ENCODE measurements at regions not wholly inside any gene's neighbourhood (a gene's known extent, or its start where the extent isn't known, plus 50 kb on each side); places are given as distances from the start of the nearest gene placed in this dataset.

- DNase-seq, result no peak
Measured at GRCh38 chr12:118611770-118612169, 235.4 kb downstream of the SUDS3 start.

DNA sequence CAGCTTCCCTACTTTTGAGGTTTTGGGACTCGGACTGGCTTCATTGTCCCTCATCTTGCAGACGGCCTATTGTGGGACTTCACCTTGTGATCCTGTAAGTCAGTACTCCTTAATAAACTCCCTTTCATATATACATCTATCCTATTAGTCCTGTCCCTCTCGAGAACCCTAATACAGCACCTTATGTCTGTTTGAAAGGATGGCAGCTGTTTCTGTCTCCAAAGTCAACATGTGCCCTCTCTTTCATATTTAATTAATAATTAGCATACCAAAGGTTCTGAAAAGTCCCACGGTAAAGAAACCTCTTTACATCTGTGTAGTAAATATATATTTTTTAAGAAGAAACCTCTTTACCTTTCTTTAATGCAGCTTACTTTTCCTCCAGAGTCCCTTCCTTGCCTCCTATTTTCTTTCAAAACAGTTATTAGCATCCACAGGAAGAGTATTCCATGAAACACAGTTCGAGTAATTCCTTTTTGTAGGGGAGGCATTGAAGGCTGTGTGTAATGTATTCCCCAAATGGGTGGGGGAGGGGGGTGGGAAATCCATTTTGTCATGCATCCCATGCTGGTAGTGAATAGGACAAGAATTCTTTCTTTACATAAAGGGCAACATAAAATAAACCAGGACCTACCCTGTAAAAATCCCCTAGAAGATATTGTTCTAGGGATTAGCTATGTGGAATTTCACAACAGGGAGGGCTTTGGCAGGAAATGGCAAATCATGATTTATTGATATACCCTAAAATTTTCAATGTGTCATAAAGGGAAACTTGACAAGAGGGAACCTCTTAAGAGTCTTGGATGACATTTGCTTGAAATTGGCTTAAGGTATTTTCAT, 241.5 kb downstream of the SUDS3 start:
- DNase-seq, result no peak

DNA sequence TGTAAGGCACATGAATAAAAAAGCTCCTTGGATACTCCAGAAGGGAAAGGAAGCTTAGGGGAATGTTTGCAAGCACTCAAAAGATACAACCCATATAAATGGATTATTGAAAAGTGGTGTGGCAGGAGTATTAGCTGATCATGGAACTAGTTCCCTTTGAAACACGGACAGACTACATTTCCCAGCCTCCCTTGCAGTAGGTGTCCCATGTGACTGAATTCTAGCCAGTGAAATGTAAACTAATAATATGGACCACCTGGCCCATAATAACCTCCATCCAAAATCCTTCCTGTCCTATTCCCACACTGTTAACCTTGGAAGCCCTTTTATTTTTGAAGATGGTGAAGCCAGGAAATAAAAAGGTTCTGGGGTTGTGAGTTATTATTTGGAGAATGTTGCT, 242.3 kb downstream of the SUDS3 start:
- DNase-seq, result no peak

DNA sequence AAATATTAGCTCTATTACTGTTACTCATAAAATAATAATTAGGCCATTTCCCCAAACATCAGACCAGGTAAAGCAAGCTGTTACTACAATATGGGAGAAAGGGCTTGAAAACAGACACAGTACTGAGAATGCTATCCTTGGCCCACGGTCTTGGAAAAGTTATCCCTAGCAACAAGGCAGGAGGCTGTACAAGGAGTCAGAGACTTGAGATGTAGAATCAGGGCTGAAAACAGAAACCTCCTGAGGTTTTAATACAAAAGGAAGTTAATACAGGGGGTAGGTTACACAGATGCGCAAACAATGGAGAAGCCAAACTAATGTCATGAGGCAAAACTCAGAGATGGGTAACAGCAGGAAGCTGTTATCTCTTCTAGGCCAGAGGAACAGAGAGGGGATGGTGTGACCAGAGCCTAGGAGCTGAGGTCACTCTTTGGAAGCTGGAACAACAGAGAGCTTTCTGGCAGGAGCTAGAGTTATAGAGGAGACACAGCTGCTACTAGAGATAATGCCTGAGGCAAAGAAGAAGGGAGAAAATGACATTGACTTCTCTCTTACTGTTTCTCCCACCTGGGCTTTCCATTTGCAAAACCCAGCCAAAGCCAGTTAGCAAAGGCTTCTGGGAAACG, 248.8 kb downstream of the SUDS3 start:
- no peak for DNase-seq

DNA sequence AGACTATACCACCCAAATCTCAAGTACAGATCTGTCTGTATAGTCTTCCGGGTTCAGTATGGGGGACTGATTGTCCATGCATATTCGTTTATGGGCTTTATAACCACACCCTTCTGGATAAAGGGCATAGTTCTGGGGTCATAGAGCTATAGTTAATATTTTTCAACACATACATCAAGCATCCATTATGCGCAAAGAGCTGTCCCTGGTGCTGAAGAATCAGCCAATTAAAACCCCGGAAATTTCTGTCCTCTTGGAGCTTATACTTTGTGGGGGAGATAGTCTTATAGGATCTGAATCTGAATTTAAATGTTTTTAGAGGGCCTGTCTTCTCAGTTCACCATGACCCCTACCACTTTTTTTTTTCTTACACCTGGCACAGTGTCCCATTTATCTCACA, 256.7 kb downstream of the SUDS3 start:
- no peak for DNase-seq

- DNase-seq, result no peak
Measured at GRCh38 chr12:118635276-118635675, 258.9 kb downstream of the SUDS3 start.

DNA sequence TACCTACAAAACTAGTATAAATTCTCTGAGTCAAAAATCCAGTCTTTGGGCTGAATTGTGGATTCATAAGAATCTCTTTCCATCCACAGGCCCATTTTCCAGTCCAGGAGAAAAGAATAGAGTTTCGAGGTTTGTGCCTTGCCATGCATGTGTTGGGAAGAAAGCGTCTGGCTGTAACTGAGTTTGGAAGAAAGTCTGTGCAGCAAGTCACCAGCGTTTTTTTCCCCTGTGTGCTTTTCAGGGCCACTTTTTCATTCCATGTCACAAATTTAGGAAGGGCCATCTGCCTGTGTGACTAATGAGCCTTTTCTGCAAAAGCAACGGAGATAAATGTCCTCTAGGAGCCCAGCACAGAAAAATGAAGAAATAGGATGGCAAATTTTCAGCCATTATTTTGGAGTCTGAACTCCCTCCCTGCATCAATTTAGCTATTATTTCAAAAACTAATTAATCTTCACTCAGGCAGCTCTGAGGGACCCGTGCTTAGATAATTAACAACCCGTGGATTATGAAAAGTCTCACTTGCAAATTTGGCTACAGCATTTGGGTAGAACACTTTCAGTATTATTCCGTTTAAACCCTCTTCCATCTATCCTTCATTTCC, 261.5 kb downstream of the SUDS3 start:
- DNase-seq, result no peak

DNA sequence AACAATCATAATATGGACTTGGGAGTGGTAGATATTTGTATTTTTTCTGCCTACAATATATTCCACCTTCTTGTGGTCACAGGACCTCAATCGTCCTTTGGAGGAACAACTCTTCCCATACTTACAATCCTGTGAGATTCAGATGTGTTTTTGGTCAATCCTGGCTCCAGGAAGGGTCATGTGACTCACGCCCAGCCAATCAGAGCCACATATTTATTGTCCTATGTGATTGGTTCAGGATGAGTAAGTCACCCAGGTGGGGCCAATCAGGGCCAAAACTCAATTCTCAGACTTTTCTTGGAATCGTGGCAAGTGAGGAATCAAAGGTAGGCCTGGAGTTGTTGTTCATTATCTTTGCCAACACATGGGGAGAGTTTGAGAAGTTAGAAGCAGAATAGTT, 264.9 kb downstream of the SUDS3 start:
- DNase-seq, result no peak

GRCh38 chr12:118645219-118645618, 268.9 kb downstream of the SUDS3 start:
- DNase-seq, result no peak

- no peak for DNase-seq
Measured at GRCh38 chr12:118649765-118650585, 273.6 kb downstream of the SUDS3 start.

DNA sequence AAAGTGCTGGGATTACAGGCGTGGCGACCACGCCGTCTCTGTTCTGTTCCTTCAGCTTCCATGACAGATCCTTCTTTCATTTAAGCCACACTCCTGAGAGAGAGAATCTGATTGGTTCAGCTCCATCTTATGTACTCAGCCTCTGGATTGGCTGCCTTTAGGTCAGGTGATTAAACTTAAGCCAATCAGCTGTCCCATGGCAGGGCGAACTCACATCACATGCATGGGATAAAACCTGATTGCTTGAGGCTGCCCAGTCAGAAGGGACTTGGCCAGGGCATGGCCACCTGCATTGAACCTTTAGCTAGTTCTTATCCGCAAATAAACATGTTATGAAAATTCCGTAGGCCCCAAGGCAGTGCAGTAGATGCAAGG, 274.2 kb downstream of the SUDS3 start:
- DNase-seq, result no peak

DNA sequence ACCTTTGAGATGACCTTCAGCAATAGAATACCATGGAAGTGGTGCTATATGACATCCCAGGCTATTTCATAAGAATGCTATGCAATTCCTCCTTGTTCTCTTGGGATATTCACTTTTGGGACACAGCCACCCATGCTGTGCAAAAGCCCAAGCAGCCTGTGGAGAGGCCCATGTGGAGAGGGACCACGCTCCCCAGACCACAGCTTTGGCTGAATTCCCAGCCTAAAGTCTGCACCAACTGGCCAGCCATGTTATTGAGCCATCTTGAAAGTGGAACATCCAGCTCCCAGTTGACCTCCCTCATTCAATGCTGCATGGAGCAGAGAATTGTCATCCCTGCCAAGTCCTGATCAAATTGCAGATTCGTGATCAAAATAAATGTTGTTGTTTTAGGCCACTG, 275.1 kb downstream of the SUDS3 start:
- no peak for DNase-seq

DNA sequence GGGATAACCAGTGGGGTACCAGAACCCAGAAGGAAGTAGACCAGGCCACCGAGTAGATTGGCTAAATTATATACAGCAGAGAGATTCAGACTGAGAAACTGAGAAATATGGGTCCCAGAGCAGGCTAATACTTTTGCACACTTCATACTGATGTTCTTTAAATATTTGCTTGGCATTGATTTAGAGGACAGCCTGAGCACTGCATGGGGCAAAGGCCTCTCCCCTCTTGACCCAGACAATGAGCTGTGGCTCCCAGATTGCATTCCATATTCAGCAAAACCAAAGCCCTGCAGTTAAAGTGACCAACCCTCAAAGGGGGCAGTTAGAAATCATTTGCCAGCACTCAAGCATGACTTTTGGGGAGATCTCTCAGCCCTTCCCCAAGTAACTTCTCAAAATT, 279.2 kb downstream of the SUDS3 start:
- no peak for DNase-seq

- no peak for DNase-seq
Measured at GRCh38 chr12:118680356-118680963, 300.9 kb upstream of the SRRM4 start.

DNA sequence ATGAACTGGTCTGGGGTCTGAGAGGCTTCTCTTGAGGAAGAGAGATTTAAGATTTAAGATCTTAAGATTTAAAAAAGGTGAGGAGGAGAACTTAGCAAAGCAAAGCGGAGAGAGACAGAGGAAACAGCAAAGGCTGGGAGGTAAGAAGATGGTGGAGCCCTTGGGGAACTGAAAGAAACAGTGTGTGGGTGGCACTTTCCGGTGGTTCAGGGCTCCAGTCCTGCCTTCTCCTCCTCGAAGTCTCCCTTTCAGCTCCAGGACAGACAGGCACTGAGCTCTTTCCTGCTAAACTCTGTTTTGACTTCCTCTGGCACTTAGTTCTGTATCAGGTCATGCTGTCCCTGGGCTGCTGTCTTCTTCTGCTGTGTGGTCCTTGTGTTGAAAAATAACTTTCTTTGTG, 298.7 kb upstream of the SRRM4 start:
- DNase-seq, result no peak

- DNase-seq, result no peak
Measured at GRCh38 chr12:118685983-118686607, 295.2 kb upstream of the SRRM4 start.

DNA sequence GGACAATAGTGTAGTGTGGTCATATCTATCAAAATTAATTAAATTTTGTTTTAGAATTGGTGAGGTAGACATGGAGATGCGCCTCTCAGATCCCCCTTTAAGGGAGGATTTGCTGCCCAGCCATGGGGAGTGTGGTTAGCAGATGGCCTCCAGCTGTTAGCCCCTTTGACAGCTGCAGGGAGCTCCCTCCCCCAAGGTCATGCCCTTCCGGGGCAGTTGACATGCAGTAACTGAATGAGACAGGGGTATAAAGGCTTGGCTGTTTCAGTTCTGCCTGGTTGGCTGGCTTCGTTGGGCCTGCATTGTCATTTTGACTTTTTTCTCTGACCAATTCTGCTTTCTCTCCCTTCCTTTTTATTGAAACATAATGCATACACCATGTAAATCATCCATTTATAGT, 291.5 kb upstream of the SRRM4 start:
- DNase-seq, result no peak

DNA sequence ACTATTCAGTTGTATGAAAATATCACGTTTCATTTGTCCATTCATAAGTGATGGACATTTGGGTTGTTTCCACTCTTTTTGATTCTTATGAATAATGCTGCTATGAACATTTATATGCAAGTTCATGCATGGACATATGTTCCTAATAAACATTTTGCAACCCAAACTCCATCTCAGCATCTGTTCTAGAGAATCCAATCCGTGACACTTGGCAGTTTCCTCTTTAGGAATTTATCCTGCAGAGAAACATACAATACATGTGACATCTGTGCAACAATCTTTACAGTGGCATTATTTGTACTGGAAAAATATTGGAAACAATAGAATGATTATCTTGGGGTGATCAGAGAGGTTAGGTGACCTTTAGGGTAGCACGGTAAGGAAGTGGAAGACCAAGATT, 290.8 kb upstream of the SRRM4 start:
- DNase-seq, result no peak

GRCh38 chr12:118694128-118694775, 287.1 kb upstream of the SRRM4 start:
- DNase-seq, result no peak

DNA sequence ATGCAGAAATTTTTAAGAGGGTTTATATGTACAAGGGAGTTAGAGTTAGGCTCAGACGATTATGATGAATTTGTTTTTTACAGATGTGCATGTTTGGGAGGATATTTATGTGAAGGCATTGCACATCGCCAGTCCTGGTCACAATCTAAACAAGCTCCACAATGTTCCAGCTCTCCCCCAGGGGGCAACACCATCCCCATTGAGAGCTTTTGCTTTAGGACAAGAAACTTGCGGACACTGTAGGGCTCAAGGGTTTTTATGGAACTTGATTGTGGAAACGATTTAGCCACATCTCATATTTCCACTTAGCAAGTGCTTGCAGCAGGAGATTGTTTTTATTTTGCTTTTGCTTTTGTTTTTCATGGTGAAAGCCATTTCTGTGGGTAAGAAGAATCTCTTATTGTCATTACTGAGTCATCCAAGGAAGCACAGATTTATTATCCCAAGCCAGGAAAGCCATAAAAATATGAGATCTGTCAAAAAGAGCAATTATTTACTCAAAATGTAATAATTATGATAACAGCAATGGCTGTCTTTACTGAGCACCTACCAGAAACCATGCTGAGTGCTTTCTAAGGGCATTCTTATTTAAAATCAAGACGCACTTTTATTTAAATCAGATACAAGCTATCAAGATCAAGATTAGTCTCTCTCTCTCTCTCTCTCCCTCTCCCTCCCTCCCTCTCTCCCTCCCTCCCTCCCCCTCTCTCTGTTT, 276.7 kb upstream of the SRRM4 start:
- no peak for DNase-seq

DNA sequence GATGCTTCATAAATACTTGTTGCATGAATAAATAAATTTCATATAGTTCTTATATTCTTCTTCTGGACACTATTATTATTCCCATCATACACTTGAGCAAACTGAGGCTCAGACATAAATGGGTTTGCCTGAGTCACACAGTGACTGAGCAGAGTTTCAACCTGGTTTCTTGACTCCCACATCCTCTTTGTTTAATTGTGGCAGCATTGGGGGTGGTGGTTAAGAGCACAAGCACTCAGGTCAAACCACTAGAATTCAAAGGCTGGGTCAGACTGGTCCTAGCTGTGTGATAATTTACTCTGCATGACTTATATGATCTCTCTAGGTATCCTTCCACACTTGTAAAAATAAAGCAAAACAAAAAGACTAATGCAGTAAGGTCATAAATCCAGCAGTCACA, 274.9 kb upstream of the SRRM4 start:
- DNase-seq, result no peak

Measured in kidney glomerular epithelial cell (primary cell).